ENCODE measurements at regions not wholly inside any gene's neighbourhood (a gene's known extent, or its start where the extent isn't known, plus 50 kb on each side); places are given as distances from the start of the nearest gene placed in this dataset.
A peak's percentile ranks its signal among the peaks of the same experiment; 100 is the strongest.

GRCh38 chr12:71004578-71004977, 84.0 kb upstream of the PTPRR start:
- Histone ChIP-seq H3K4me1 (peaks cover 0 to 3% (median 0%) of the 10 kb centered on the region in 9 donors), H3K9me3 (no peaks in the 10 kb centered on the region), H3K36me3 (no peaks in the 10 kb centered on the region), H3K4me3 (no peak overlapping the region), H3K27me3 (no peaks in the 10 kb centered on the region), H3K27ac (no peak overlapping the region)
- ATAC-seq (no peak), DNase-seq (no peak)
- TF ChIP-seq CTCF (IDR thresholded peaks at IDR 0.05): no peak
- intact Hi-C loops (cut with DNase I): no loop called here
- WGBS, 2 donors: 86 to 90% methylated on average over 4 of the region's 4 CpGs

GRCh38 chr12:71000748-71001147, 80.2 kb upstream of the PTPRR start:
- WGBS, 2 donors: 93 to 100% methylated on average over 1 of the region's 1 CpG
- DNase-seq: no peak
- Histone ChIP-seq H3K4me1 (no peaks in the 10 kb centered on the region), H3K27ac (no peak overlapping the region), H3K27me3 (no peaks in the 10 kb centered on the region), H3K9me3 (no peaks in the 10 kb centered on the region), H3K36me3 (no peaks in the 10 kb centered on the region), H3K4me3 (no peak overlapping the region)
- no peak for ATAC-seq
- intact Hi-C loops (cut with DNase I): no loop called here
- no peak for TF ChIP-seq CTCF (IDR thresholded peaks at IDR 0.05)

- H3K36me3 ChIP-seq: no peaks in the 10 kb centered on the region
- WGBS, 2 donors: 80 to 86% methylated on average over 2 of the region's 2 CpGs
- DNase-seq (no peak), ATAC-seq (peak in 1 of 8 donors; percentile 12)
- TF ChIP-seq CTCF (IDR thresholded peaks at IDR 0.05): no peak
- no peaks in the 10 kb centered on the region for H3K9me3 ChIP-seq
- no peaks in the 10 kb centered on the region for H3K4me1 ChIP-seq
- intact Hi-C loops (cut with DNase I): no loop called here
- H3K27ac ChIP-seq: no peak overlapping the region
- H3K4me3 ChIP-seq: no peak overlapping the region
- H3K27me3 ChIP-seq: no peaks in the 10 kb centered on the region
Observed at GRCh38 chr12:71000255-71000654, 79.7 kb upstream of the PTPRR start.

- Histone ChIP-seq H3K9me3 (no peaks in the 10 kb centered on the region), H3K4me3 (no peak overlapping the region), H3K27ac (peak overlapping the region in 6 of 10 donors; percentile 9 to 48 (median 28)), H3K4me1 (peaks cover 0 to 6% (median 0%) of the 10 kb centered on the region in 9 donors), H3K27me3 (no peaks in the 10 kb centered on the region), H3K36me3 (no peaks in the 10 kb centered on the region)
- WGBS, 2 donors: 59 to 76% methylated on average over 5 of the region's 5 CpGs
- ATAC-seq (peak in 7 of 8 donors; percentile 74 to 92 (median 85)), DNase-seq (no peak)
- TF ChIP-seq CTCF (IDR thresholded peaks at IDR 0.05): no peak
- intact Hi-C loops (cut with DNase I): no loop called here
Observed at GRCh38 chr12:70994217-70994788, 73.8 kb upstream of the PTPRR start.
